Heart right ventricle (tissue), 16 donors: ENCODE measurements at regions not wholly inside any gene's neighbourhood (a gene's known extent, or its start where the extent isn't known, plus 50 kb on each side); places are given as distances from the start of the nearest gene placed in this dataset.

Experiments
- ATAC-seq, 8 donors: fragments of 200-7000 bp; cut with Tn5 transposase; one replicate each; pipeline ENCODE4 v1.9.1; 2020; ENCODE audit warnings: mild to moderate bottlenecking in 8 of 8, moderate library complexity in 8 of 8, moderate number of reproducible peaks in 1 of 8
- DNase-seq, 2 donors: peaks; one replicate each; pipeline ENCODE4 v3.0.0-alpha.2; 2020
- H3K27ac ChIP-seq, 10 donors: fragments of 200-600 bp; sonication (generic) in 2 of 10; one replicate each; pipeline versions ENCODE4 v1.5.0 to v1.8.0; 2020 to 2022; ENCODE audit warnings: mild to moderate bottlenecking in 3 of 10
- H3K27me3 ChIP-seq, 7 donors: fragments of 200-600 bp; one replicate each; pipeline ENCODE4 v1.8.0; 2021 to 2022; ENCODE audit warnings: mild to moderate bottlenecking in 2 of 7
- H3K36me3 ChIP-seq, 9 donors: fragments of 200-600 bp; sonication (generic) in 1 of 9; one replicate each; pipeline versions ENCODE4 v1.5.0 to v1.8.0; 2020 to 2022; ENCODE audit warnings: mild to moderate bottlenecking in 2 of 9
- H3K4me1 ChIP-seq, 9 donors: fragments of 200-600 bp; sonication (generic) in 1 of 9; one replicate each; pipeline versions ENCODE4 v1.5.0 to v1.8.0; 2020 to 2022; ENCODE audit warnings: mild to moderate bottlenecking in 4 of 9
- H3K4me3 ChIP-seq, 10 donors: fragments of 200-600 bp; sonication (generic) in 2 of 10; one replicate each; pipeline versions ENCODE4 v1.5.0 to v1.8.0; 2020 to 2022; ENCODE audit warnings: mild to moderate bottlenecking in 7 of 10, moderate library complexity in 2 of 10
- H3K9me3 ChIP-seq, 11 donors: fragments of 200-600 bp in 10 of 11; sonication (generic) in 2 of 11; one replicate each; pipeline versions ENCODE4 v1.5.0 to v1.8.0; 2013 to 2022; ENCODE audit warnings: mild to moderate bottlenecking in 2 of 11, control low read depth in 1 of 11, moderate library complexity in 1 of 11
- CTCF ChIP-seq, 9 donors: fragments of 200-600 bp; sonication (generic) in 2 of 9; IDR thresholded peaks; one replicate each; pipeline versions ENCODE4 v1.5.0 to v1.8.0; 2021 to 2022; ENCODE audit warnings: antibody characterized with exemption in 9 of 9, mild to moderate bottlenecking in 5 of 9, moderate library complexity in 1 of 9
- WGBS, 2 donors: extraction: QIAGEN DNeasy Blood & Tissue Kit; methylation state at CpG; one replicate each; pipeline ENCODE4 v1.1.7; 2013; ENCODE audit warnings: inconsistent platforms in 1 of 2; 5-methylcytosine and 5-hydroxymethylcytosine counted together
- intact Hi-C, 10 donors: fragments of 100-400 bp; cut with DNase I; formaldehyde crosslinking; loops; one replicate each; pipeline versions ENCODE4 v1.11.1 to v1.14.2; 2022
- donor health status: Arrhythmogenic right ventricular cardiomyopathy.
- donor health status: ischemic (EF 13 %, LVEDD 7.1; RV severe dilation, severe dysfunction).
- donor health status: healthy with polysubstance abuse.
- donor health status: DM: no; HTN: yes; CAD: no.
- donor health status: DM: no; HTN: no; CAD: no.
- donor health status: ischemic (EF 25% LVEDD 6.9; RV normal size, moderate dysfunction).
- donor health status: ischemic (EF 25% LVEDD 5.7; RV mildly dilated, moderate dysfunction).
- donor health status: healthy.
- donor health status: DM: yes; HTN: yes; CAD: no.
- donor health status: Ischemic cardiomyopathy.
- donor health status: ischemic (EF 35%, LVEDD 5.7; RV mildly dilated, moderate dysfunction).
- donor health status: nonischemic (EF 11% LVEDD 7.7; RV severe dilation, severe dysfunction).
- donor health status: DM: yes; HTN: yes; CAD: no.
- donor health status: PGD.
- donor health status: ischemic (EF 29% LVEDD 5.4; RV normal size, mild dysfunction).
- donor health status: nonischemic (EF 23%, LVEDD 6.1; RV moderate dilation, normal function).

GRCh38 chr10:64813391-64813790 lies 1292.2 kb downstream of the REEP3 start:
- no peak for ATAC-seq
- Histone ChIP-seq H3K4me3 (no peak overlapping the region), H3K9me3 (peaks cover 0 to 26% (median 4%) of the 10 kb centered on the region in 11 donors), H3K27me3 (no peaks in the 10 kb centered on the region), H3K4me1 (no peaks in the 10 kb centered on the region), H3K27ac (no peak overlapping the region), H3K36me3 (no peaks in the 10 kb centered on the region)
- DNase-seq, result no peak
- 56 to 60% methylated on average over 2 of the region's 2 CpGs for WGBS, 2 donors
- intact Hi-C loops, result no loop called here
- no peak for TF ChIP-seq CTCF (IDR thresholded peaks at IDR 0.05)

GRCh38 chr10:64814201-64814600 lies 1293.0 kb downstream of the REEP3 start:
- H3K4me3 ChIP-seq, result no peak overlapping the region
- no peaks in the 10 kb centered on the region for H3K27me3 ChIP-seq
- TF ChIP-seq CTCF (IDR thresholded peaks at IDR 0.05), result no peak
- DNase-seq (no peak), ATAC-seq (no peak)
- H3K36me3 ChIP-seq, result no peaks in the 10 kb centered on the region
- peaks cover 0 to 22% (median 0%) of the 10 kb centered on the region in 11 donors for H3K9me3 ChIP-seq
- H3K4me1 ChIP-seq, result no peaks in the 10 kb centered on the region
- WGBS, 2 donors, result 76 to 77% methylated on average over 2 of the region's 2 CpGs
- intact Hi-C loops, result no loop called here
- no peak overlapping the region for H3K27ac ChIP-seq

DNA sequence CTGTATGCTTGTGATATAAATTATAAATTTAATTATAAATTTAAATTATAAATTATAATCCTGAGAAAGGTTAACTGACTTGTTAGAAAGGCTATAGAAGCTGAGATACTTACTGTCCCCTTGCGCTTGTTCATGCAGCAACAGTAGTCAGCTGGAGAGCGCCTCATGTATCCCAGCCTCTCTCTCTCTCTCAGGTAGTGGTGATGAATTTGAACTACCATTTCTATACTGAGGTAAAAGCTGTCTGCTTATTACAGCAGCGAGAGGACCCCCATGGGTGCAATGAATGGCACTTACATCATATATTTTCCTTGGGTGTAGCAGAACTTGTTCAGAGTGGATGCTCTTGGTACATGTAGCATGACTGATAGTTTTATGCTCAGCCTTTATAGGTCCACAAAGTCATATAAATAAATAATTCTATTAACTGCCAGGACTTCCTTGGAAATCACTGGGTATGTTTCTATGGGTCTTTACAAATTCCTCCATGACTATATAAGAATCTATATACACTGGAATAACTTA lies 1308.7 kb downstream of the REEP3 start:
- no peaks in the 10 kb centered on the region for H3K9me3 ChIP-seq
- no peak overlapping the region for H3K27ac ChIP-seq
- DNase-seq (no peak), ATAC-seq (no peak)
- 75 to 82% methylated on average over 3 of the region's 3 CpGs for WGBS, 2 donors
- H3K27me3 ChIP-seq, result no peaks in the 10 kb centered on the region
- TF ChIP-seq CTCF (IDR thresholded peaks at IDR 0.05), result no peak
- no peaks in the 10 kb centered on the region for H3K4me1 ChIP-seq
- intact Hi-C loops, result no loop called here
- no peaks in the 10 kb centered on the region for H3K36me3 ChIP-seq
- no peak overlapping the region for H3K4me3 ChIP-seq

DNA sequence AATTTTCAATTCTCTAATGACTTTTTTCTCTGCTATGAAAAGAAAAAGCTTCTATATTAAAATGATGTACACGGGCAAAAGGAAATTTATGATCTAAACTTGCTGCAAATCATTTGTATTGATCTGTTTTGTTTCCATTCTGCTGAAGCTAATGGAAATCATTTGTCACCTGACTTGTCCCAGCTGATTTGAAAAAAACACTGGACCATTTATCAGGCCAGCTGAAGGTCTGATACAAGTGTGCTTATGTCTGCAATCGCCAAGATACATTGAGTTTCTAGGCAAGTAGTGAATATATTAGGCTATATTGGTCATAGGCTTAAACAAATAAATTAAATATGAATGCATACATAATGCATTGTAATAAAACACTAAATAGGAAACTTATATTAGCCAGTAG lies 1309.7 kb downstream of the REEP3 start:
- Histone ChIP-seq H3K4me1 (no peaks in the 10 kb centered on the region), H3K27me3 (no peaks in the 10 kb centered on the region), H3K36me3 (no peaks in the 10 kb centered on the region), H3K27ac (no peak overlapping the region), H3K4me3 (no peak overlapping the region), H3K9me3 (no peaks in the 10 kb centered on the region)
- ATAC-seq (no peak), DNase-seq (no peak)
- no peak for TF ChIP-seq CTCF (IDR thresholded peaks at IDR 0.05)
- intact Hi-C loops, result no loop called here
- WGBS, 2 donors, result 56 to 72% methylated on average over 2 of the region's 2 CpGs
